ENCODE measurements at regions not wholly inside any gene's neighbourhood (a gene's known extent, or its start where the extent isn't known, plus 50 kb on each side); places are given as distances from the start of the nearest gene placed in this dataset.
"Not testable (repeated sequence)": the region's sequence is repeated elsewhere in the genome, so short reads cannot be mapped to it uniquely, and the experiment has no call there.

GRCh38 chr6:50510361-50510760 is 203.0 kb upstream of the TFAP2D start:
- no peaks in the 10 kb centered on the region for H3K27me3 Mint-ChIP-seq
- DNase-seq (no peak), ATAC-seq (ENCODE audit: low read depth in 2 of 2) (no peak)
- H3K4me1 Mint-ChIP-seq: no peaks in the 10 kb centered on the region
- no peak overlapping the region for H3K27ac Mint-ChIP-seq
- no peaks in the 10 kb centered on the region for H3K36me3 Mint-ChIP-seq
- H3K4me3 Mint-ChIP-seq: no peak overlapping the region
- peaks cover 0 to 7% (median 0%) of the 10 kb centered on the region in 7 donors for H3K9me3 Mint-ChIP-seq

GRCh38 chr6:50520326-50521266 is 192.7 kb upstream of the TFAP2D start:
- no peak for ATAC-seq (ENCODE audit: low read depth in 2 of 2)
- Mint-ChIP-seq H3K4me3 (no peak overlapping the region), H3K4me1 (no peaks in the 10 kb centered on the region)

DNA sequence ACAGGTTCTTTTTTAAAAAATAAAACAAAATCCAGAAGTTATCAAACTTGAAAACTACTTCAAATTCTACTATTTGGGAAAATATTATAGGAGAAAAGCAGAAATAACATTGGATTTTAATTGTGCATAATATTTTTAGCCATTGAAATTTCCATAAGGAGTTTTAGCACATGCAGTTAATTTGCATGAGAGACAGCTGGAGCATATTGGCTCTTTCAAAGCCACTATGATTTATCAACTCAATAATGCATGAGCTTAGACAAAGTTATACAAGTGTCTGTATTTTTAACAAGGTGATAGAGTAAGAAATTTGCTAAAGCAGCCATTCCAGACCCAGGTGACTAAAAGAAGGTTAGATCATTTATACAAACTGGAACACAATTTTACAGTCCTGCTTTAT is 189.0 kb upstream of the TFAP2D start:
- H3K9me3 Mint-ChIP-seq: peaks cover 0 to 8% (median 2%) of the 10 kb centered on the region in 7 donors
- H3K27me3 Mint-ChIP-seq: no peaks in the 10 kb centered on the region
- DNase-seq (no peak), ATAC-seq (ENCODE audit: low read depth in 2 of 2) (no peak)
- H3K4me3 Mint-ChIP-seq: no peak overlapping the region
- H3K36me3 Mint-ChIP-seq: no peaks in the 10 kb centered on the region
- H3K27ac Mint-ChIP-seq: no peak overlapping the region
- no peaks in the 10 kb centered on the region for H3K4me1 Mint-ChIP-seq

More at GRCh38 chr6:50520326-50521266, 192.7 kb upstream of the TFAP2D start:
- no peak for DNase-seq
- H3K36me3 Mint-ChIP-seq: no peaks in the 10 kb centered on the region
- no peaks in the 10 kb centered on the region for H3K27me3 Mint-ChIP-seq
- H3K27ac Mint-ChIP-seq: no peak overlapping the region
- peaks cover 0 to 2% (median 0%) of the 10 kb centered on the region in 7 donors for H3K9me3 Mint-ChIP-seq

- no peak for ATAC-seq (ENCODE audit: low read depth in 2 of 2)
- no peak for DNase-seq
- no peaks in the 10 kb centered on the region for H3K36me3 Mint-ChIP-seq
- peaks cover 0 to 13% (median 0%) of the 10 kb centered on the region in 7 donors for H3K9me3 Mint-ChIP-seq
- no peak overlapping the region for H3K27ac Mint-ChIP-seq
- H3K4me3 Mint-ChIP-seq: no peak overlapping the region
- H3K4me1 Mint-ChIP-seq: no peaks in the 10 kb centered on the region
- H3K27me3 Mint-ChIP-seq: no peaks in the 10 kb centered on the region
Measured at GRCh38 chr6:50527985-50528384, 185.3 kb upstream of the TFAP2D start.

DNA sequence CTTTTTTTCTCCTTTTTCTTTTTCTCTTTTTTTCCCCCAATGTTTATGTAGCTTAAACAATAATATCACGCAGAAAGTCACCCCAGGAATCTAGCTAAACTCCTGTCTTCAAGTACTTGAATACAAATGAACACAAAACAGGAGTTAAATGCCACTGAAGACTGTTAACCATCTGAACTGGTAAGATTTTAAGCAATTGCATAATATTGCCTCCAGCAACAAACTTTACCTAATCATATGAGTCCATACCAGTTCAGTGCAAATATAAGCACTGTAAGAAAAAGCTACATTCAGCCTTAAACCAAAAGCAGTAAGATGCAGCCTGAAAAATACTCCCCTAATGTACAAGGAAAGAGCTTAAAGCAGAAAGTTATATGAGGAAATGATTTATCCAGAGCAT is 173.9 kb upstream of the TFAP2D start:
- Mint-ChIP-seq H3K9me3 (peaks cover 0 to 1% (median 0%) of the 10 kb centered on the region in 7 donors), H3K4me1 (no peaks in the 10 kb centered on the region), H3K36me3 (no peaks in the 10 kb centered on the region), H3K27ac (no peak overlapping the region), H3K27me3 (no peaks in the 10 kb centered on the region), H3K4me3 (no peak overlapping the region)
- ATAC-seq (ENCODE audit: low read depth in 2 of 2): no peak
- DNase-seq: no peak

GRCh38 chr6:50541941-50542340 is 171.4 kb upstream of the TFAP2D start:
- no peak overlapping the region for H3K4me3 Mint-ChIP-seq
- no peaks in the 10 kb centered on the region for H3K4me1 Mint-ChIP-seq
- no peak for ATAC-seq (ENCODE audit: low read depth in 2 of 2)

DNA sequence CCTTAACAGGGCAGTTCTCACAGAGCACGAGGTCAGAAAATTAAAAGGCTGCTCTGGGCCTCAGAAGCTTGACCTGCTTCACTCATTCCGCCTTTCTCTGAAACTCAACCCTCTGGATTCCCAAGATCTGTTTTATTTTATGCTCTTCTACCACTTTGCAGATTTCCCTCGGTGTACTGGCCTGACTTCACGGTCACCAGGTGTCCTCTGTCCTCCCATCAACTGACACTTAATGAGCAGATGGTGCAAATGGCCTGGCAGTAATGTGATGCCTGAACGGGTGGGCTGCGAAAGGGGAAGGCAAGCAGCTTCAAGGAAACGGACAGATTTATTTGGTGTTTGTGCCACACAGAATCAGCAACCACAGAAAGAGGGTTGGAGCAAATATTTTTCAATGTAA is 169.7 kb upstream of the TFAP2D start:
- H3K27me3 Mint-ChIP-seq: no peaks in the 10 kb centered on the region
- no peaks in the 10 kb centered on the region for H3K36me3 Mint-ChIP-seq
- DNase-seq (no peak), ATAC-seq (ENCODE audit: low read depth in 2 of 2) (no peak)
- H3K9me3 Mint-ChIP-seq: peaks cover 0 to 3% (median 0%) of the 10 kb centered on the region in 7 donors
- no peak overlapping the region for H3K27ac Mint-ChIP-seq
- H3K4me3 Mint-ChIP-seq: no peak overlapping the region
- no peaks in the 10 kb centered on the region for H3K4me1 Mint-ChIP-seq

More at GRCh38 chr6:50541941-50542340, 171.4 kb upstream of the TFAP2D start:
- Mint-ChIP-seq H3K27ac (no peak overlapping the region), H3K36me3 (no peaks in the 10 kb centered on the region), H3K9me3 (peaks cover 0 to 3% (median 0%) of the 10 kb centered on the region in 7 donors), H3K27me3 (no peaks in the 10 kb centered on the region)
- no peak for DNase-seq

- Mint-ChIP-seq H3K27ac (no peak overlapping the region), H3K9me3 (peaks cover 0 to 5% (median 3%) of the 10 kb centered on the region in 7 donors), H3K4me3 (no peak overlapping the region), H3K27me3 (no peaks in the 10 kb centered on the region), H3K36me3 (no peaks in the 10 kb centered on the region), H3K4me1 (no peaks in the 10 kb centered on the region)
- DNase-seq (no peak), ATAC-seq (ENCODE audit: low read depth in 2 of 2) (no peak)
Measured at GRCh38 chr6:50549026-50549425, 164.3 kb upstream of the TFAP2D start.

- no peak for ATAC-seq (ENCODE audit: low read depth in 2 of 2)
Measured at GRCh38 chr6:50549475-50549874, 163.9 kb upstream of the TFAP2D start.

DNA sequence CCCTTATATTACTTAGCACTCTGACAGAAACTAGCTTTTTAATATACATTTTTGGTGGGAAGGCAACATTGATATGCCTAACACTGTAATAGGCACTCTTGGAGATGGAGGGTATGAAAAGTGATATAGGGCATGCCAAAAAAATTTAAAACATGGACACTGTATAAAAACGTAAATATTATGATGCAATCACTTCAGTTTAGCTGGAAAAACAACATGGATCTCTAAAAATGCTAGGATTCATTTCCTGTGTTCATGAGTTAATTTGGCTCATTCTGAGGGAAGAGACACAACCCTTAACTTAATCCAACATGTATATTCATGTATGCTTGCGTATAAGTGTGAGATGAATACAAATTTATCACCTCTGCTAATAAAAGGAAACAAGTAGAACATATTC is 157.3 kb upstream of the TFAP2D start:
- H3K27ac Mint-ChIP-seq: no peak overlapping the region
- ATAC-seq (ENCODE audit: low read depth in 2 of 2) (no peak), DNase-seq (no peak)
- H3K27me3 Mint-ChIP-seq: no peaks in the 10 kb centered on the region
- no peaks in the 10 kb centered on the region for H3K4me1 Mint-ChIP-seq
- H3K36me3 Mint-ChIP-seq: no peaks in the 10 kb centered on the region
- H3K9me3 Mint-ChIP-seq: peaks cover 0 to 6% (median 2%) of the 10 kb centered on the region in 7 donors
- H3K4me3 Mint-ChIP-seq: no peak overlapping the region

More at GRCh38 chr6:50549475-50549874, 163.9 kb upstream of the TFAP2D start:
- no peak for DNase-seq
- Mint-ChIP-seq H3K36me3 (no peaks in the 10 kb centered on the region), H3K9me3 (peaks cover 0 to 5% (median 3%) of the 10 kb centered on the region in 7 donors), H3K27ac (no peak overlapping the region), H3K4me1 (no peaks in the 10 kb centered on the region), H3K4me3 (no peak overlapping the region), H3K27me3 (no peaks in the 10 kb centered on the region)

- Mint-ChIP-seq H3K36me3 (no peaks in the 10 kb centered on the region), H3K4me1 (no peaks in the 10 kb centered on the region), H3K27me3 (no peaks in the 10 kb centered on the region), H3K9me3 (peaks cover 0 to 10% (median 0%) of the 10 kb centered on the region in 7 donors), H3K27ac (no peak overlapping the region), H3K4me3 (no peak overlapping the region)
- ATAC-seq (ENCODE audit: low read depth in 2 of 2) (no peak), DNase-seq (no peak)
Measured at GRCh38 chr6:50565004-50565403, 148.3 kb upstream of the TFAP2D start.

GRCh38 chr6:50571230-50571629 is 142.1 kb upstream of the TFAP2D start:
- H3K9me3 Mint-ChIP-seq: peaks cover 0 to 39% (median 7%) of the 10 kb centered on the region in 7 donors
- H3K27me3 Mint-ChIP-seq; ATAC-seq (ENCODE audit: low read depth in 2 of 2); H3K27ac Mint-ChIP-seq; H3K4me3 Mint-ChIP-seq; DNase-seq; H3K36me3 Mint-ChIP-seq; H3K4me1 Mint-ChIP-seq: not testable (repeated sequence)

DNA sequence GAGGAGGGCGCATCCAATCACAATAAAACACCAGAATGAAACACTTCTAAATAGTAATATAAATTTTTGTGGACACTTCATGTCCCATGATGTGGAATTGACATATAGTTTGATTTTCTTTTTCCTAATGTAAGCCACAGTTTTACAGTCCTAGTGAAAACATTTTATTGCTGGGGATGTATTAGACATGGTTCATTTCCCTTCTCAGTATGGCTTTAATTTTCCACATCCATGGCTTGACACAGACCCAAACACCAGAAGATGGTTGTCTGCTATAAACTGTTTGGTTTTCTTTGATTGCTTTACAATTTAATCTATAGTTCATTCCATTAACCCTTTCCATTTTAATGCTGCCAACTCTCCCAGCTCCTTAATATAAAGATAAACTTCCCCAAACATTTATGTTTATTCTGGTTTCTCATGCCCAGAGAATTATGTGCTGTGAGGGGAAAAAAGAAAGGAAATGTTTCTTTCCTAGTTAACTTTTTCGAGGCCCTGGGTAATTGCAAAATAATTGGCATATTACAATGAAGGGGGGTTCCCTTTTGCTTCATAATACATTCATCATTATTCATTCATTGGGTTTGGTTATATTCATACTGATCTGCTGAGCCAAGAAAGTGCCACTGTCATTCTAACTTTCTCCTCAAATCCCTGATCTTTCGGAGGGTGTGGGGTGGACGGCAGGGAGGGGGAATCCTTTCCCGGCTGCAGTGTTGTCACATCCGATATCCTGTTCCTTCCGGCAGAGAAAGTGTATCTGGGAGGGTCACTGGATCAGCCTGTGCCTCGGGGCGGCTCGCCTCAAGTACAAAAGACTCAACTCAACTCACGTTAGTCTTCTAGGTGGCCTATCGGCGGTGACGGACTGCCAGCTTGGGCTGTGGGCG is 127.6 kb upstream of the TFAP2D start:
- H3K4me3 Mint-ChIP-seq: no peak overlapping the region
- H3K27me3 Mint-ChIP-seq: no peaks in the 10 kb centered on the region
- no peak for ATAC-seq (ENCODE audit: low read depth in 2 of 2)

More for the DNA sequence above, 127.6 kb upstream of the TFAP2D start:
- peaks cover 0 to 4% (median 0%) of the 10 kb centered on the region in 7 donors for H3K9me3 Mint-ChIP-seq
- H3K36me3 Mint-ChIP-seq: no peaks in the 10 kb centered on the region
- DNase-seq: no peak
- no peak overlapping the region for H3K27ac Mint-ChIP-seq
- H3K4me1 Mint-ChIP-seq: no peaks in the 10 kb centered on the region

Measured in naive B cell (primary cell).